ENCODE measurements at regions not wholly inside any gene's neighbourhood (a gene's known extent, or its start where the extent isn't known, plus 50 kb on each side); places are given as distances from the start of the nearest gene placed in this dataset.
A peak's percentile ranks its signal among the peaks of the same experiment; 100 is the strongest.

GRCh38 chr18:42447688-42448087 is 492.7 kb downstream of the PIK3C3 start:
- peaks cover 20% of the 10 kb centered on the region for H3K4me1 Mint-ChIP-seq
- no peaks in the 10 kb centered on the region for H3K36me3 ChIP-seq
- H3K4me2 ChIP-seq: no peak overlapping the region
- H3K27me3 Mint-ChIP-seq (ENCODE audit: insufficient read depth, low read depth): peaks cover 2% of the 10 kb centered on the region
- H3K9me3 Mint-ChIP-seq: peaks cover 37% of the 10 kb centered on the region
- H3K27ac Mint-ChIP-seq: no peak overlapping the region
- no peaks in the 10 kb centered on the region for H3F3A ChIP-seq (ENCODE audit: low read depth)
- TF ChIP-seq EZH2phosphoT487 (IDR thresholded peaks at IDR 0.05) (no peak), CTCF (IDR thresholded peaks at IDR 0.05) (no peak), EZH2 (IDR thresholded peaks at IDR 0.05) (no peak)
- no peak overlapping the region for H3K27ac ChIP-seq
- H3K4me3 ChIP-seq: no peak overlapping the region
- peaks cover 13% of the 10 kb centered on the region for H3K9me3 ChIP-seq (ENCODE audit: low read depth)
- no peaks in the 10 kb centered on the region for H3K4me1 ChIP-seq
- no peaks in the 10 kb centered on the region for H3K27me3 ChIP-seq
- H3K36me3 Mint-ChIP-seq: peaks cover 15% of the 10 kb centered on the region
- H2AFZ ChIP-seq (replicated peaks): no peak overlapping the region
- no peak overlapping the region for H3K4me3 Mint-ChIP-seq
- H3K9ac ChIP-seq: no peak overlapping the region
- DNase-seq (ENCODE audit: low spot score): no peak
- H3K79me2 ChIP-seq (ENCODE audit: low read depth): no peaks in the 10 kb centered on the region
- H4K20me1 ChIP-seq (ENCODE audit: low read depth): no peaks in the 10 kb centered on the region

- H3K4me3 Mint-ChIP-seq: no peak overlapping the region
- peak overlapping the region; percentile 24 for H3K27ac Mint-ChIP-seq
- Histone ChIP-seq H3K27ac (peak overlapping the region; percentile 63), H3K36me3 (no peaks in the 10 kb centered on the region), H3K79me2 (ENCODE audit: low read depth) (no peaks in the 10 kb centered on the region), H3K4me1 (peaks cover 29% of the 10 kb centered on the region), H4K20me1 (ENCODE audit: low read depth) (no peaks in the 10 kb centered on the region), H2AFZ (replicated peaks) (no peak overlapping the region), H3K9ac (no peak overlapping the region), H3K9me3 (ENCODE audit: low read depth) (no peaks in the 10 kb centered on the region), H3F3A (ENCODE audit: low read depth) (peaks cover 10% of the 10 kb centered on the region), H3K4me2 (peak overlapping the region; percentile 50), H3K4me3 (no peak overlapping the region), H3K27me3 (no peaks in the 10 kb centered on the region)
- DNase-seq (ENCODE audit: low spot score): peak; percentile 78
- H3K9me3 Mint-ChIP-seq: peaks cover 3% of the 10 kb centered on the region
- TF ChIP-seq EZH2phosphoT487 (IDR thresholded peaks at IDR 0.05) (peak; percentile 32), CTCF (IDR thresholded peaks at IDR 0.05) (no peak)
- peaks cover 16% of the 10 kb centered on the region for H3K4me1 Mint-ChIP-seq
- peaks cover 2% of the 10 kb centered on the region for H3K27me3 Mint-ChIP-seq (ENCODE audit: insufficient read depth, low read depth)
- no peaks in the 10 kb centered on the region for H3K36me3 Mint-ChIP-seq
Observed at GRCh38 chr18:42458226-42458625, 503.2 kb downstream of the PIK3C3 start.

GRCh38 chr18:42459873-42460272 is 504.8 kb downstream of the PIK3C3 start:
- Histone ChIP-seq H3K79me2 (ENCODE audit: low read depth) (no peaks in the 10 kb centered on the region), H3K9ac (no peak overlapping the region), H3K4me1 (peaks cover 30% of the 10 kb centered on the region), H3K27me3 (no peaks in the 10 kb centered on the region), H3K36me3 (no peaks in the 10 kb centered on the region), H3K4me2 (no peak overlapping the region), H3K27ac (no peak overlapping the region), H3K4me3 (no peak overlapping the region), H4K20me1 (ENCODE audit: low read depth) (no peaks in the 10 kb centered on the region), H3F3A (ENCODE audit: low read depth) (peaks cover 10% of the 10 kb centered on the region), H2AFZ (replicated peaks) (no peak overlapping the region), H3K9me3 (ENCODE audit: low read depth) (no peaks in the 10 kb centered on the region)
- TF ChIP-seq EZH2 (IDR thresholded peaks at IDR 0.05): no peak
- TF ChIP-seq EZH2phosphoT487 (IDR thresholded peaks at IDR 0.05): no peak
- TF ChIP-seq CTCF (IDR thresholded peaks at IDR 0.05): no peak
- H3K4me3 Mint-ChIP-seq: no peak overlapping the region
- H3K36me3 Mint-ChIP-seq: no peaks in the 10 kb centered on the region
- DNase-seq (ENCODE audit: low spot score): no peak
- H3K4me1 Mint-ChIP-seq: peaks cover 16% of the 10 kb centered on the region
- no peaks in the 10 kb centered on the region for H3K9me3 Mint-ChIP-seq
- peaks cover 2% of the 10 kb centered on the region for H3K27me3 Mint-ChIP-seq (ENCODE audit: insufficient read depth, low read depth)
- no peak overlapping the region for H3K27ac Mint-ChIP-seq

Measured in neural progenitor cell (in vitro differentiated cells).